Fibroblast of skin of left biceps (primary cell): ENCODE measurements at regions not wholly inside any gene's neighbourhood (a gene's known extent, or its start where the extent isn't known, plus 50 kb on each side); places are given as distances from the start of the nearest gene placed in this dataset.

ENCODE experiments used
- DNase-seq, 2 experiments: peaks; one replicate each; pipeline ENCODE4 v3.0.0-alpha.2; 2013; ENCODE audit warnings: low read depth in 2 of 2

DNA sequence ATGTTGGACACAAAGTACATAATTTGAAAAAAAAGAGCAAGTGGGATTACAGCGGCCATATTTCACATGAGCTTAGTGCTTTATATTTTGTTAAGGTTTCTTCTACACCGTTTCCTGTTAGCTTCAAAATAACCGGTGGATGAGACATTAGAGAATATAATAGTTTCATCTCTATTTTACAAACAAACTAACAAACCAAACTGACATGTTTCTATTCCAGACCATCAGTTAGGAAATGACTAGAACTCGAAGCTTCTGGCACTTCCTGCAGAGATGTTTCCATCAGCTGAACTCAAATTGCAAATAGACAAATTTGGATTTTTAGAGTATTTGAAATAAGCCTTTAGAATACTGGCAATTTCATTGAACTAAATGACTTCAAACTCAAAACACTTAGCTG is 86.5 kb downstream of the MTRR start:
- DNase-seq, result no peak

DNA sequence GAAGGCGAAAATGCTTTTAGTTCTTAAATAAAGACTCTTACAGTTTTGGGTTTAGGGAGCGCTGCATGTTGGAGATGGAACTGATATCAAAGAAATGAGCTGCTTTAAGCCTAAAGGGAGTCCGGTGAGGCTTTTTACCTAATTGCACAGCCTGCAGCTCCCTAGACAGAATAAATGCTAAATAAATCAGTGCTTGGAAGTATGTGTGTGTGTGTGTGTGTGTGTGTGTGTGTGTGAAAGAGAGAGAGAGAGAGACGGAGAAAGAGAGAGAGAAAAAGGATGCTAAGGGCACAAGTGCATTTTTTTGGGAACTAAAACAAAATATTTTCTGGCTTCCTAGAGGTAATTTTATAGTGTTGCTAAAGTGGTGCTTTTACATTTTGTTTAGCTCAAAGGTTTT is 88.4 kb downstream of the MTRR start:
- DNase-seq, result no peak

DNA sequence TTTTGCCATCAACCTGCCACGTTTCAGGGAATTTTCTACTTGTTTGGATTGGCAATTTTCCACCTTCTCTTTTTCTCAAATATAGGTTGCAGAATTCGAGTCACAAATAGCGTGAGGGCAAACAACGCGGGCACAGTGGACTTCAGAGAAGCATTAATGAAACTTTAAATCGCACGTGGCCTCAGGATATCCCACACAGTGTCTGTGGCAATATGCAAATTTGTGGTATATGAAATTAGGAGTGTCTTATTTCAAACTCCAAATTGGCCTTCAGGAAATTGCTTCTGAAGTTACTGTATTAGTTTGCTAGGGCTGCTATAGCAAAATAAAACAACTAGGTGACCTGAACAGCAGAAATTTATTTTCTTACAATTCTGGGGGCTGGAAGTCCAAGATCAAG is 91.2 kb downstream of the MTRR start:
- DNase-seq, result no peak

DNA sequence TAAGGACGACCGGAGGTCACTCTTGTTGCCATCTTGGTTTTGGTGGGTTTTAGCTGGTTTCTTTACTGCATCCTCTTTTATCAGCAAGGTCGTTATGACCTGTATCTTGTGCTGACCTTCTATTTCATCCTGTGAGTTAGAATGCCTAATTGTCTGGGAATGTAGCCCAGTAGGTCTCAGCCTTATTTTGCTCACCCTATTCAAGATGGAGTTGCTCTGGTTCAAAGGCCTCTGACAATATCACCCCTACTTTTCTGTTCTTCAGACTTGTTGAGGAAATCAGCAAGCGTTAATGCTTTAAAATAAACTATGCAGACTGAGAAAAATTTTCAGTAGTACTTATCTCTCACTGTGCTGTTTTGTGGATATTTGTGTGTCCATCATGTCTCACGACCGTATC is 92.6 kb downstream of the MTRR start:
- DNase-seq, result no peak

DNA sequence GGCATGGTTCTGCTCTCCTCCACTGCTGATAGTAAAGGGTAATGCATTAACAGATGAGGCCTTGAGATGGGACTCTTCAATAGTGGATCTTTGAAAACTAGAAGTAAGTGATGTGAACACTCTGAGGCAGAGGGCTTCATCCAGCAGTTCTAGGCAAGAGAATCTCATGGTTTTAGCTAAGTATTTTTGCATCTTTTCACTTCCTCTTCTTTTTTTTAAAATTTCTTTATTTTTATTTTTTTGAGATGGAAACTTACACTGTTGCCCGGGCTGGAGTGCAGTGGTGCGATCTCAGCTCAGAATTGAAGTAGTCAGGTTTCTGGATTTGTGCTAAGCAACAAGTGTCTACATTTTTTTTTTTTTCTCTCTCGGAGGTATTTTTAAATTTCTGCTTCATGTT is 101.9 kb downstream of the MTRR start:
- DNase-seq, result no peak

DNA sequence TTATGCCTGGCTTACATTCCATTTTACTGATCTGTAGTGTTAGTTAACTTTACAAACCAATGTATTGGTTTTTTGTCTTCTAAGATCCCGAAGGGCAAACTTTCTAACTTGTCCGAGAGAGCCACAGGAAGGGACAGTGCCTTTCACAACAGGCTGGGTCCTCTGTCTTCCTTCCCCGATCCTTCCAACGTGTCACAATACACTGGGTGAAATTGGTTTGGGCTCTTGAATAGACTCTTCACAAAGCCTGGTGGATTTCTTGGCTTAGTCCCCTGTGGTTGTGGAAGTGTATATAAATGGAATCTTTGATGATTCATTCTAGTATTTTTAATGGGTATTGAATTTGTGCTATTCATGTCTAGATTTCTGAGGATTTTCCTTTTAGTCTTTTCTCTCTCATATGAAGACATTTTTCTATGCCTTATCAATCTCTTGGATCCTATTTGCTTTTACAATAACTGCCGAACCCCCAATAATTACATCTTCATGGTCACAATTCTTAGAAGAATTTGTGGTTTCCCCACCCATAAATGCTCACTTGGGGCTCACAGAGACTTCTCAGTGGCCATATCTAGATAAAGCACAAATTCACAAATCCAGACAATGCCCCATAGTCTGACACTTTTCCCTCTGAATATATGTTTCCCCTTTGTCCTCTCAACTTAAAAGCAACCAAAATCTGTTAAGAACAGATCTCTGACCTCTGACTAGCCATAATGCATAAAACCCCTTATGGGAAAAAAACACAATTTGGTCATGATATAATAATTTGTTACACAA is 107.7 kb downstream of the MTRR start:
- DNase-seq, result no peak

DNA sequence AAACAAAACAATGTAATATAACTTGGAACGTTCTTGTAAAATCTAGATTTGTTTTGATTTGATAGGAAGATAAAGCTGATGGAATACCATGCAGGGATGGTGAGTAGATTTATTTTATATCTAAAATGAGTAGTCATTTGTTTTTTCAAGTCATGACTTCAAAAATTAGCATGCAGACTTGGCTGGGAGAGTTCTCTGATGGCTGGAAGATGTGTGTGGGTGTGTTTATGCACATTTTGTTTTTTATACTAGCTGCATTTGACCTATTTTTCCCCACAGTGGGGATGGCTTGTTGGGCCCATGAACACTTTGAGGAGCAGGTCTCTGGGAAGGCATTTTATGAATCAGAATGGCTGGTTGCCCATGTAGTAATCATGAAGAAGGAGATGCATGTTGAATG is 109.2 kb downstream of the MTRR start:
- DNase-seq, result no peak

DNA sequence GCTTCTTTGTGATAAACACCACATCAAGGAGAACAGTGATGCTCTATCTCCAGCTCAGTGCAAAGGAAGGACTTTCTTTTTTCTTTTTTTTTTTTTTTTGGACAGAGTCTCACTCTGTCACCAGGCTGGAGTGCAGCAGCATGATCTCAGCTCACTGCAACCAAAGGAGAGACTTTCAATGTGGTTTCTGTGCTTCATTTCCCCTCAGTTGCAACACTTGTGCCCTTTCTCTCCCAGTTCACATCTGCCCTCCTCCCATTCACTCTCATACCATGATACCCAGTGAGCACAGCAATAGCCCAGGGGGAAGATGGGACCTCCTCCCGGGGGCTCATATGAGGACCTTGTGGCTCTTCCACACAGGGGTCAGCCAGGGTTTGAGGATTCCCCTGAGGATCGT is 110.0 kb downstream of the MTRR start:
- DNase-seq, result no peak

DNA sequence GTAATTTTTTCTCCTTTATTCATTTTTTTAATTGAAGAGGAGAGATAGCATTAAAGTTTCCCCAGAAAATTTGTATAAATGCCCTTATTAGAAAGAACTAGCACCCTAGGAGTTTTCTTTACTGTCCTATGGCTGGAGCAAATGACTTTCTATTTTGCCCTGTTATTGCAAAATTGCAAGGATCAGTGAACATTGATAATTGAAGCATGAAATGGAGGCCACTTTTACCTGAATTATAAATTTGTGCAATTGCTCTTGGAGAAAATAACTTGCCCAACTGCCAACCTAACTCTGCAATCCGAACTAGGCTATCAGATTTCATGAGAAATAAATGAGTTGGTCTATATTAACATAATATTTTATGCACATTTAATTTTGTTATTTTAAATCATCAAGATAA is 111.9 kb downstream of the MTRR start:
- DNase-seq, result no peak

DNA sequence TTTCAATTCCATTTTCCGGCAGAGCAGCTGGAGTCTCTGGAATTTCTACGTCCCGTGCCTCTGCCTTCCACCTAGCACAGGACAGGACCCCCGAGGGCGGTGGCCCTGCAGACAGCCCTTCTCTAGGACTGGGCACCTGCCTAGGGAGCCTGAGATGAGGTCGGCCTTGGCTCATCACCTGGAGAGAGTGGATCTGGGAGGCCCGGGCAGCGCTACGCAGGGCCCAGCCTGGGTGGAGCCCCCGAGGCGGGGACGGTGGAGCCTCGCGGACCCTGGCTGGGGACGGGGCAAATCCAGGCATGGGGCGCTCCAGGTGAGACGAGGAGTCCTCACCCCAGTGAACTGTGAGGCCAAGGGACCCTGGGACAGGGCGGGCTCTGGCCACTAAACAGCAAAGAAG is 114.5 kb downstream of the MTRR start:
- DNase-seq, result no peak

DNA sequence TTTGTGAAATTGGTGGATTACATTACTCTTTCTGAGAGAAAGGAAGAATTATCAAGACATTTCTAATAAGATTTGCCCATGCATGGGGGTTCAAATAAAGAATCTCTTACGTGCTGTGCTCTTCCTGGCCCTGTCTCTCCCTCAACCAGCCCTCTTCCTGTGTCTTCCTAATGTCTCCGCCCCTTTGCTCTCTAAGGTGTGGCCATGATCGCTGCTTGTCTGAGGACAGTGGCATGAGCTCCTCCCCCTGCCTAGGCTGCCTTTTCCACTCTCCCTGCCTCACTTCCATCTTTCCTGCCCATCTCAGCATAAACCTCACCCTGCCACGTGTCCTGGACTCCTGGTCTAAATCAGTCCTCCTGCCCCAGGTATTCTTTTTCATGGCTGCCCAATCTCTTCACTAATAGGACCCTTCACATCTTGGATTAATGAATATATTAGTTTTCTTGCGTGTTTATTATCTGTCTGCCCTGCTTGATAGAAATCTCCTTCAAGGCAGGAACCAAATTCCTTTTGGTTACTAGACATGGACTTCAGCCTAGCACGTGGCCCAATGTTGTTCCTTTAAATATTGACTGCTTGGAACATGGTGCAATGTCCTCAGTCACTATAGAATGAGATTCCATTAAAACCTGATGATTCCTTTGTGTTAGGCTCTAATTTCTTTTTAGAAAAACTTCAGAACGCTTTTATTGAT is 122.3 kb downstream of the MTRR start:
- no peak for DNase-seq

DNA sequence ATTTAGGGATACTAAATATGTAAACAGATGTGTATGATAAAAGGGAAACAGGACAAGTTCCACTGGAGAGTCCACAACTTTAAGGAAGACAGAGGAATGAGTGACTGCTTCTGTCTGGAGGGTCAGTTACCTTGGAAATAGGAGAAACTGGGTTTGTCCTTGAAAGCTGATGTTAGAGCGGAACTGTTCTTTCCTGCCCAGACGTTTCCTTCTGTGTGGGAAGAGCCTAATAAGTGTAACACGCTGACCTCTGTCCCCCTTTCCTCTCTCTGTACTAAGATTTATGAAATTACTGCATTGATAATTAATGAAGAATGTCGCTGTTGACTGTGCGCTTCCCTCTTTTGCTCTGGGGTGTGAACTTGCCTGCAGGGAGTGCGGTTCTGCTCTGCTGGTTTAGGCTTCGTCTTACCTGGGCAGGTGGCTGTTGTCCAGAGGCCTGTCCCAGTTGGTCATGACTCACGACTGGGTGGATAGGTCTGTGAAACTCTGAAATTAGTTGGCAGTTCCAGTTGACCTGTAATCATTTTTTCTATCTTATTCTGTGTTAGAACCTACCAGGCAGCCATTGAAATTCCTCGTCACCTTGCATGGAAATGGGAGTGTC is 126.8 kb downstream of the MTRR start:
- DNase-seq, result no peak

DNA sequence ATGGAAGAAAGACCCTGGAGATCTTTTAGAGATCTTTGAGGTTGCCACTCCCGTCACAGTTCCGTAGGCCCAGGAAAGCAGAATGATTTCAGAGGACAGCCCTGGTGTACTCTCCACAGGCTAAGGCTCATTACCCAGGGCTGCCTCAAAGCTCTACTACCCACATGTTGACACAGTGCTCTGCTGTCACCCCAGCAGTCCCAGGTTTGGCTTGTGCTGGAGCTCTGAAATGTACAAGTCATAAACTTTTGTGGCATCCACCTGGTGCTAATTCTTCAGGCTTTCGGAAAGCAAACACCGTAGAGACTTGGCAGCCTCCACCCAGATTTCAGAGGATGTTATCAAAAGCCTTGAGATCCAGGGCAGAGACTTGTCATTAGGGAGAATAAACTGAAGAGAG is 136.5 kb downstream of the MTRR start:
- DNase-seq, result no peak

DNA sequence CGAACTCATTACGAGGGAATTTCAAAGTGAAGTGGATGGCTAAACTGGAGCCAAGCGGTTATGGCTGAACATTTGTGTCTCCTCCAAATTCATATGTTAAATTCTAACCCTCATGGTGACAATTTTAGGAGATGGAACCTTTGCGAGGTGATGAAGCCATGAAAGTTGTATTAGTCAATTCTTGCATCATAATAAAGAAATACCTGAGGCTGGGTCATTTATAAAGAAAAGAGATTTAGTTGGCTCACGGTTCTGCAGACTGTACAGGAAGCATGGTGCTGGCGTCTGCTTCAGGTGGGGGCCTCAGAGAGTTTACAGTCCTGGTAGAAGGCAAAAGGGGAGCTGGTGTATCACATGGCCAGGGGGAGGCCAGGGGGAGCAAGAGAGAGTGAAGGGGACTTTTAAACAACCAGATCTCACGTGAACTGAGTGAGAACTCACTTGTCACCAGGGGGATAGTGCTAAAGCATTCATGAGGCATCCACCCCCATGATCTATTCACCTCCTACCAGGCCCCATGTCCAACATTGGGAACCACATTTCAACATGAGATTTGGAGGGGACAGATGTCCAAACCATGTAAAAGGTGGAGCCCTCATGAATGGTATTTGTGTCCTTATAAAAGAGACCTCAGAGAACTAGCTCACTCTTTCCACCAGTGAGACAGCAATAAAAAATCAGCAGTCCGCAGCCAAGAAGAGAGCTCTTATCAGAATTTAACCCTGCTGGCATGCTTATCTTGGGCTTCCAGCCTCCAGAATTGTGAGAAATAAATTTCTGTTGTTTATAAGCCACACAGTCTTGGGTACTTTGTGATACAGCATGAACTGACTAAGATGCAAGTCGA is 143.4 kb downstream of the MTRR start:
- DNase-seq, result no peak

DNA sequence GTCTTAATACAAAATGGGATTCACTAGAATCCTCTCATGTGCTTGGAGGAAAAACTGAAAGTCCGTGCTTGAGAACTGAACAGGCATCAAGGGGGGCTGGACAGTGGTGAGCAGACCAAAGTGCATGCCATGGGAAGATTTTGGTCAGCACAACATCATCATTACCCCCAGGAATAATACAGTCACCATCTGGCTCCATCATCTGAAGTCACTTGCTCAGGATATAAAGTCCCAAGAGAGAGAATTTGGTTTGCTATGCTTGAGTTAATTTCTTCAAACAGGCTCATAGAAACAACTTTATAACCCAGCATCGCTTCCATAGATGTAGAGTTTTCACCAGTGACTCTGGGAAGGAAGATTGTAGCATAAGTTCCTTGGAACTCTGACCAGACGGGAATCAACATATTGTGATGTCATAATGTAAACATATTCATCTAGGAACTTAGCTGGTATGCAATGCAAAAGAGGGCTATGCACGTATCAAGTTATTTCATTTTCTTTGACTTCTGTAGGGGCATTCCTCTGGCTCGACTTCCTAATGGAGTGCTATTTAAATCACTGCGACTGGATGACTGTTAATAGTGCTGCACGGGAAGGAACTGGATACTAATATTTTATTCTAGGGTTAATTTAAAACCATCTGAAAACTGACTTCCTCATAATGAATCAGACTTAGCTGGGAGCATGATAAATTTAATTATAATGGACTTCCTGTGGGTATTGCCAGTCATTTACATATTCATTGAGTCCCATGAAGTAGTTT is 145.2 kb downstream of the MTRR start:
- no peak for DNase-seq

DNA sequence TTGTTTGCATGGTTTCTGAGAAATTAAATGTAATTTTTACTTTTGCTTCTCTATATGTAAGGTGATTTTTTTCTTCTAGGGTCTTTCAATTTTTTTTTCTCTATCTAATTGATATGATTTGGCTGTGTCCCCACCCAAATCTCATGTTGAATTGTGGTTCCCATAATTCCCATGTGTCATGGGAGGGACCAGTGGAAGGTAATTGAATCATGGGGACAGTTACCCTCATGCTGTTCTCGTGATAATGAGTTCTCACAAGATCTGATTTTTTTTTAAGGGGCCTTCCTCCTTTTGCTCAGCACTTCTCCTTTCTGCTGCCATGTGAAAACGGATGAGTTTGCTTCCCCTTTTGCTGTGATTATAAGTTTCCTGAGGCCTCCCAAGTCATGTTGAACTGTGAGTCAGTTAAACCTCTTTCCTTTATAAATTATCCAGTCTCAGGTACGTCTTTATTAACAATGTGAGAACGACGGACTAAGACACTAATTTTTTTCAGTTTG is 150.8 kb downstream of the MTRR start:
- no peak for DNase-seq

DNA sequence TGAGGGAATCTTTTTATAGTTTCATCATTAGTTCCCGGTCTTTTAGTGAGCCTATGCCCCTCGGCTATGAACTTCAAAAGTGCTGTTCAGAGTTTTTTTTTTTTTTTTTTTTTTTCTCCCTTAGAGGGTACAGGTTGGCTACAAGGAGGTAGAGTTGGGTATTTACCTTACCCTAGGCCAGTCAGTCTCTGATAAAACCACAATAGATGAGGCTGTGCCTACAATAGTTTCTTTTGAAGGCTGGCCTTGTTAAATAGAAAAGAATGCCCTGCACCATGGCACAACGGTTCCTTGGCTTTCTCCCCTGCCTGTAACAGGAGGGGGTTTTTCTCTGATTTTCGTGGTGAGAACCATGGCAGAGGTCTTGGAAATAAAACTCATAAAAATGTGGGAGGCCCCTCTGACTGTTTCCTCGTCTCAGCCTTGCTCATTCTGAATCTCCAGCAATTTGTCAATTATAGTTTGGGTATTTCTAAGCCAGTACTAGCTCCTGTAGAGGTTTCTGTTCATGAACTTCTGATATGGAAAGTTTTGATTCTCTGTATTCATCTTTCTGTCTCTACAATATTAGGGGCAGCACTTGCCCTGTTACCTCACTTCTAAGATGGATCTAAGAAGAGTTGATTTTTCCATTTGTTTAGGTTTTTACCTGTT is 152.0 kb downstream of the MTRR start:
- DNase-seq, result no peak

DNA sequence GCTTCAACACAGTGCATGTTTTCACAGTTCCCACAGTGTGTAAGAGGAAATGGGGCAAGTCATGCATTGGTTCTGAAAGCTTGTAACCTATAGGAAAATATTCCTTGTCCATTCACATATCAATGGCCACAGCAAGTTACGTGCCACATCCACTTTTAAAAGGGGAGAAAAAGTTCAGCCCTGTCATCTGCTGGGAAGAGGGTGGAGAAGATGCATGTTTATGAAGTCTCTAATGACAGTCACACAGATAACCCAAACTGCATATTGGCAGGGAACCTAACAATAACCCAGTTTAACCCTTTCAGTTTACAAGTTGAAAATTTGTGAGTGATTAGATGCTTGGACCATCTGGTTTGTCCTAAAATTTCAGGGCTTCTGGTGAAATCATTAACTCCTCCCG is 159.3 kb downstream of the MTRR start:
- no peak for DNase-seq

DNA sequence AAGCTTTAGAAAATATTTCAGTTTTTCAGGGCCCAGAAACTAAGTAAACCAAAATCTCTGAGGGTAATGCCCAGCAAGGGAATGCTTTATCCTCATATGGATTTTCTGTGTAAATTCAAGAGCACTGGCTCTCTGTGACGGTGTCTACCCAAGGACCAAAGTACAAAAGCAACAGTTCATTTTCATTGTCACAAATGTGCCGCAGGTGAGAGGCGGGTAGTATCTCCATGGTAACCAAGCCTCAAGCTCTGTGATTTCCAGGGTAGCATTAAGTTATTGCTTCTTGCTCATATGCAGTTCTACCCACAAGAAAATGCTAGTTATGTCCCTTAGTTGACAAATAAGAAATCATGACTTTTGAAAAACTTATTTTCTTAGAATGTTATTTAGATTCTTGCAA is 164.3 kb downstream of the MTRR start:
- no peak for DNase-seq

DNA sequence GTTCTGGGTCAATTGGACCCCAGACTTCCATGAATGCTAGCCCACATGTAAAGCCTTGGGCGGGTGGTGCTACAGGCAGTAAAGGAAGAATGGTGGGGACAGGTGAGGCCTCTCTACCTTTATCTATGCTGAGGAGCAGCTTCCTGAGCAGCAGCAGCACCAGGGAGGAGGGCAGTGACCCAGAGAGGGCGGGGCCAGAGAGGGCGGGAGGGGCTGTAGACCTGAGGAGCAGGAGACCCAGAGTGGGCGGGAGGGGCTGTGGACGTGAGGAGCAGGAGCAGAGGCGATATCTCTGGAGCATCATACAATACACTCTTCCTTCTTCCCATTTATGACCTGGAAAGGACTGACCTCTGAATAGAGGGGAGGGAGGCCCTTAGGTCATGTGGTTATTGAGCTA is 165.9 kb downstream of the MTRR start:
- DNase-seq, result no peak

DNA sequence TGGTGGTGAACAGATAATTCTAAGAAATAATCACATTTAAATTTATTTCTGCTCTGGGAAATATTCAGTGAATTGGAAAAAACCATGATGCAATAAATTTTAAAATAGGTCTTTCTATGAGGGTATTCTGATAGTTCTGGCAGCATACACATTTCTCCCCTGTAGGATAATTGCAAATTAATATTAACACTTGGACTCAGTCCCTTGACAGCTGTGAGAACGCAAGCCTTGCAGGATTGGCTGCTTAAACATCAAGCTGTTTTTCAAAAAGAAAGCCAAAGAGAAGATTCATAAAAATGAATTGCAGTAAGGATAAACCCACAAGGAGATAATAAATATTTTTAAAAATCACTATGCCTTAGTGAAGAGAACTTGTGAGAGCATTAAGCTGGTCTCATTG is 180.0 kb downstream of the MTRR start:
- DNase-seq, result no peak
